ENCODE measurements at regions not wholly inside any gene's neighbourhood (a gene's known extent, or its start where the extent isn't known, plus 50 kb on each side); places are given as distances from the start of the nearest gene placed in this dataset.

GRCh38 chr10:71038091-71038633, 149.8 kb upstream of the PCBD1 start:
- TF ChIP-seq POLR2A (IDR thresholded peaks at IDR 0.05) (no peak), CTCF (IDR thresholded peaks at IDR 0.05) (no peak)
